Thyroid gland (tissue), 4 donors: ENCODE measurements at regions not wholly inside any gene's neighbourhood (a gene's known extent, or its start where the extent isn't known, plus 50 kb on each side); places are given as distances from the start of the nearest gene placed in this dataset.

Experiments used
- CTCF ChIP-seq, 6 experiments: fragments of 200-600 bp in 3 of 6; fragments of 450-650 bp in 3 of 6; sonication (generic) in 3 of 6; IDR thresholded peaks; one replicate each; pipeline ENCODE4 v1.5.1; 2016 to 2019; ENCODE audit warnings: antibody characterized with exemption in 6 of 6, mild to moderate bottlenecking in 2 of 6, inconsistent platforms in 1 of 6, moderate library complexity in 1 of 6
- POLR2A ChIP-seq, 2 donors: fragments of 450-650 bp; IDR thresholded peaks; one replicate each; pipeline ENCODE4 v1.6.1; 2017; ENCODE audit warnings: antibody characterized with exemption in 2 of 2, mild to moderate bottlenecking in 2 of 2, moderate library complexity in 1 of 2

- TF ChIP-seq CTCF (IDR thresholded peaks at IDR 0.05) (no peak), POLR2A (IDR thresholded peaks at IDR 0.05) (no peak)
Observed at GRCh38 chr6:16959789-16960188, 142.1 kb upstream of the STMND1 start.
